ENCODE measurements at regions not wholly inside any gene's neighbourhood (a gene's known extent, or its start where the extent isn't known, plus 50 kb on each side); places are given as distances from the start of the nearest gene placed in this dataset.
"Not testable (repeated sequence)": the region's sequence is repeated elsewhere in the genome, so short reads cannot be mapped to it uniquely, and the experiment has no call there.

DNA sequence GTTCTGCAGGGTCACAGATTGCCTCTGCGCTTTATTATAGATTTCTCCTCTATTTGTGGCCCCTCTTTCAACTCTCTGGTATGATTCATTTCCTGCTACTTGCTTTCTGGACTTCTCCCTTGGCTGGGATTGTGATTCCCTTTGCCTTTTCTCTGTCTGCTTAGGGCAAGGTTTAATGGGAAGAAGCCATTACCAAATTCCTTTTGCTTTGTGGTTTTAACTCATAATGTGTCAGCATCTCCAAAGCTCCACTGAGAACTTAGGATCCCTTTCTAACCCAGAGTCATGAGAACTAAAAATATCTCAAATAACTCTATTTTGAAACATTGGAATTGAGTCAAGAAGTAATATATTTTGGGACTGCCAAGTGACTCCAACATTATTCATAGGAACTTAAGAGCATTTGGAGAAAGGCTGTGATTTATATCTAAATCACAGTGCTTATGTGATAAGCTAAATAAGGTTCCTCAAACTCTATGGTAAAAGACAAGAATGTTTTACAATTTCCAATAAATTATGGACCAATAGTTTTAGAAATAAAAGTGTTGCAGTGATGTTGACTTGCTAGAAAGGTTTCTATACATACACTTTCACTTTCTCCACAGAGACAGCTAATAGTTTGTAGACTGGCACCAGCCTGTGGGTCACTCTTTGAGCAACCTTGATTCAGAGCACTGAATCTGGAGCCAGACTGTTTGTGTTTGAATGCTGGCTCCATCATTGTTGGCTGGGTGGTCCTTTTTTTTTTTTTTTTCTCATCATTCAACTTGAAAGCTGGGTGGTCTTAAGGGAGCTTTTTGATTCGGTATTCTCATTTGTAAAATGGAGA, 93.9 kb downstream of the DACT1 start:
- DNase-seq: peak; percentile 100

- DNase-seq: no peak
Observed at GRCh38 chr14:58732387-58732786, 94.6 kb downstream of the DACT1 start.

DNA sequence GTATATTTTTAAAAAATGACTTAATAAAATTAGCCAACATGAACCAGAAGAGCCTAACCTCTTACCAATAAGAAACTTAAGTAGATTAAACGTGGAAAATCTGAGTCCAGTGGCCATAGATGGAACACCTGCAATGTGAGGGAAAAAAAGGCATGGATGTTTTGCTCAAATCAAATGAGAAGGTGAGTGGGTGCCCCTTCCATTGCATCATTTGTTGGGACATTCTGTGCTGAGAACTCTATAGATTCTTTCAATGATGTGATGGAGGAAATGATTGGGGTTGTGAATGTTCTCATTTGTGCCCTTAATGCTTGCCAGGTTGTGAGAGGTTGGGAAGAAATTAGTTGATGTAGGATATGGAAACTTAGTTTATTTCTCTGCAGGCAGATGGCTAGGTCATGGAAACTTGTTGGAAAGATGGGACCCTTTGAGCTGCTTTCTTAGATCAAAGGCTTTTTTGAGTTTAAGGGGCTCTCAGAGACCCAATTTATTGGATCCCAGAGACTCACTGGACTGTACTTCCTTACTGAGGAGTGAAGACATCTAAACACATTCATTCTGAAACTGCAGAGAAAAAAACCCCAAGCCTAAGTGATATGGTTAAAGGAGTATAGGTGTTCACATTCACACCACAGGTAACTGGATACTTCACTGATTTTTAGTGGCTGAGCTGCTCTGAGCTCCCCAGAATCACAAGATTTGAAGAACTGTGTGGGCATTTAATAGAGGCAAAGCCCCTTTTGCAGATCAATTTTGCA, 95.9 kb downstream of the DACT1 start:
- DNase-seq: no peak

DNA sequence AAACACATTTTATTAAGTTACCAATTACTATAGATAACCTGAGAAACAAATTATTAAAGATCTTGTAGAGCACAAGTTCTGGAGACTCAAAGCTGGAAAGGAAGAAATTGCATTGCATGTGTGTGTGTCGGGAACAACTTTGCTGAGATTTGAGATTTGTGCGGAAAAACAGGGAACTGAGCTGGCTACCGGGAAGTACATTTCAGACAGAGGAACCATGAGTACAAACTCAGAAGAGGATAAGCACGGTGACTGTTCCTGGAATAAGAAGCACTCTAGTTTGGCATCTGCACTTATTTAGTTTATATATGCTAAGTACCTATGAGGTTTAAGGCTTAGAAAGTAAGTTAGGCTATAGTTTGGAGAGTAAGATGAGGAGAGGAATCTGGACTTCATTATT, 97.8 kb downstream of the DACT1 start:
- no peak for DNase-seq

GRCh38 chr14:58736606-58737005, 98.8 kb downstream of the DACT1 start:
- peak; percentile 57 for DNase-seq

- no peak for DNase-seq
Observed at GRCh38 chr14:58737511-58737910, 99.7 kb downstream of the DACT1 start.

DNA sequence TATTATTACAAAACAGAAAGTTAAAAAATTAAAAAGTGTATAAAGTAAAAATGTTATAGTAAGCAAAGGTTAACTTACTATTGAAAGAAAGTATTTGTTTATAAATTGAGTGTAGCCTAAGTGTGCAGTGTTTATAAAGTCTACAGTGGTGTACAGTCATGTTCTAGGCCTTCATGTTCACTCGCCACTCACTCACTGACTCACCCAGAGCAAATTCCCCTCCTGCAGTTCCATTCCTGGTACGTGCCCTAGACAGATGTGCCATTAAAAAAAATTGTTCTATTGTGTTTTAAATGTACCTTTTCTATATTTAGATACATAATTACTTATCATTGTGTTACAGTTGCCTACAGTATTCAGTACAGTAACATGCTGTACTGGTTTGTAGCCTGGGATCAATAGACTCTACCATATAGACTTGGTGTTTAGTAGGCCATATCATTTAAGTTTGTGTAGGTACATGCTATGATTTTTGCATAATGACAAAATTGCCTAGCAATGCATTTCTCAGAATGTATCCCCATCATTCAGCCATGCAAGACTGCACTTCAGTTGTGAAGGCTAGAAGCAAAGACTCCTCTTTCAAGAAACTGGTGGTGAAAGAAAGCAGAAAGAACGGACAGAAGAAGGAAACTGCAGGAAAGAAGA, 100.6 kb downstream of the DACT1 start:
- DNase-seq: peak; percentile 91

DNA sequence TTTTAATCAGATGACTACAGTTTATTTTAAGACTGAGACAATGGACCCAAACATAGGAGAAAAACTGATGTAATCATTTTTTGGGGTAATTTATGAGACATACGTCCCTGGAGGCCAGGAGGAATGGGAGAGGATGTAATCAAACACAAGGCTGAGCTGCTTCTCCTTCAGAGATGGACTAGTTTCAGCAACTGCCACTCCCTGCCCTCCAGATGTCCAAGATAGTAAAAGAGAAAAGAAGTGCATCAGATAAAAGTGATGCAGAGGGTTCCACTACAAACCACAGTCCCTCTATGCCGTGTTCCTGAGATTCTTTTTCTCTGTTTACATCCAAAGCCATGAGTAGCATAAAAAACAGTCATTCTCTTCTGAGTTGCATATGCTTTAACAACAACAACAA, 101.1 kb downstream of the DACT1 start:
- DNase-seq: peak; percentile 78

DNA sequence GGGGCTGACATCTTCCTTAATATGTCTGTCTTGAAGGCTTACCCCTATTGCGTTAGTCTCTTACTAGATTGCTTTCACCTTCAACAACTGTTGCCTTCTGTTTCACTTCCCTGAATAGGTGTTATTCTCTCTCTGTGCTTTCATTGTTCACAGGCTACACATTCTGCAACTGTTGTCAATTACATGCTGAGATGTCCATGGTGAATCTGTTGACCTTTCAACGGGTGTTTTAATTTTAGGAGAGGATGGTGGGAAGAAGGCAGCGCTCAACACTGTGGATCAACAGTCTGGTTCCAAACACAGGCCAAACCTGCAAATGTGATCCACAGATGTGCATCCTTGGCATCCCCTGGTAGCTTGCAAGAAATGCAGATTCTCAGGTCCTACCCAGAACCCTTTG, 101.9 kb downstream of the DACT1 start:
- no peak for DNase-seq

DNA sequence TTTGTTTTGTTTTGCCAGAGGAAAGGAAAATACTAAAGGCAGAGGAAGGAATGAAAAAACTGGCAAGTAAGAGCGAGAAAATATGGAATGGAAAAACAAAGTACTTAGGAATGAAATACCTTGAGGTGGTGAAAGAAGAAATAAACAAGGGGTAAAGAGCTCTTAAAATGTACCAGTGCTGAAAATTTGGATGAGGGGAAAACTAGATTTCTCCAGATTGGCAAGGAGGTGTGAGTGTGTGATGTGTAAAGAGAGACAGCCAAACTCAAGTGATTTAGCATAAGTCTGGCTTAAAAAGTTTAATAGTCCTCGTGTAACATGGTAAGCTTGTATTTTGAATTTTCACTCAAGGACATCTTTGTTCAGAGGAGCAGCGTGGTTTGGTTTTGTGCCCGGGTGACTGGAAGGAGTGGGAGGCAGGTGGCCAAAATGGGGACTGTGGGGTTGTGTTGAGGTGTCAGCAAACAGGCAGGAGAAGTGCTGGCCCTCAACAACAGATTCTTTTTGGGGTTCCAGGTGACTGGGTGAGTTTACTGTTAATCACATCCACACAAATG, 102.7 kb downstream of the DACT1 start:
- no peak for DNase-seq

DNA sequence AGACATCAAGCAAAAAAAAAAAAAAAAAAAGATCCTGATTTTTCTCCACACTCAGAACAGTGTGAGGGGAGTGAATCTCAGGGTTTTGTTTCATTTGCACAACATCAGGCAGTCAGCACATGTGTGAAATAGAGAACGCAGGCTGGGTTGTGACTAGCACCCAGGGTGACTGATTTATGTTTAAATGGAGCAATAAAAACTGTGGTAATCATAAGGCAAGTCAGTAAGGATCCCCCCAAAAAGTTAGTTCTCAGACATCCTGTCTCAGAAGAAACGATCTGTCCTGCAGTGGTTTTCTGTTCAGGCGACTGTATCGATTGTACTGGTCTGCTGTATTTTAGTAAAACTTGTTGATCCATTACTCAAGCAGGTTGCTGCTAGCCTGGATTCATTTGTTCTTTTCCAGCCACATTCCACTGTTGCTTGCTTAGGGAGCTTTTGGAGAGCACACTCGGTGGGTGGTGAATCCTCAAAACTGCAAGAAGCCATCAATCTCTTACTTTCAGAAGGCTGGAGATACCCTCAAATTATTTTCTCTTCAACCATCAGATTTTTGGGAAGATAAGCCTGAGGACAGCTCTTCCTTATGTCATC, 107.1 kb downstream of the DACT1 start:
- peak; percentile 87 for DNase-seq

DNA sequence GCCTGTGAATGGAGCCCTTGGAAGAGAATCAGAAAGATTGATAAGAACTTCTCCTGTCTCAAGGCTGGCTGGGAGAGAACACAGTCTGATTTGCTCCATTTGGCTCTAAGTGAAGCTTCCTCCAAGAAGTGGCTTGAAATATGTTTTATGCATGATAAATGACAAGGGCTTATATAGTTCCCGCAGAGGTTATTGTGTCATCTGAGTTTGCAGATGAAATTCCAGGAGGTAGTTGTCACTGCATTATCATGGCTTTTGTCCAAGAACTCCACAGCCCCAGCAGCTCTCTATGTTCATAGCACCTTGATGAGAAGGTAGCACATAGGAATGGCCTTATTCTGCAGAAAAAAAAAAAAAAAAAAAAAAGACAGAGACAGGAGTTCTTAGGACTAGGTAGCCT, 108.5 kb downstream of the DACT1 start:
- DNase-seq: peak; percentile 92

GRCh38 chr14:58746701-58747100, 108.9 kb downstream of the DACT1 start:
- DNase-seq: no peak

DNA sequence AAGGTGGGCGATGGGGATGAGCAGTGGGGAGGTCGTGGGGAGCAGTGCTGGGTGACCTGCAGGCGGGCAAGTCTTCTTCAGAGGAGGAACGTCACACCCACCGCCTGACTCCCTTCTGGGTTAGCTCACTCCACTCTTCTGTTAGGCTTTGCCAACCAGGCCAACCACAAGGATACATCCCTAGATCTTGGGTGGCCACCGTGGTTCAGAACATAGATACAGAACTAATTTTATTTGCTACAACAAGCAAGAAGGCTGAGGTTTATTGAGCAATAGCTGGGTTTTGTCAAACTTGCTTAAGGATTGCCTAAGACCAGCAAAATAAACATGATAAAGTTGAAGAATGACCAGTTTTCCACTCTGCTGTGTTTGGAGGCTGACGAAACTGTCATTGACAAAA, 109.4 kb downstream of the DACT1 start:
- peak; percentile 95 for DNase-seq

- not testable (repeated sequence) for DNase-seq
Observed at GRCh38 chr14:58748251-58748650, 110.5 kb downstream of the DACT1 start.

GRCh38 chr14:58749066-58749669, 111.4 kb downstream of the DACT1 start:
- DNase-seq: peak; percentile 98

GRCh38 chr14:58750321-58751269, 112.8 kb downstream of the DACT1 start:
- no peak for DNase-seq

DNA sequence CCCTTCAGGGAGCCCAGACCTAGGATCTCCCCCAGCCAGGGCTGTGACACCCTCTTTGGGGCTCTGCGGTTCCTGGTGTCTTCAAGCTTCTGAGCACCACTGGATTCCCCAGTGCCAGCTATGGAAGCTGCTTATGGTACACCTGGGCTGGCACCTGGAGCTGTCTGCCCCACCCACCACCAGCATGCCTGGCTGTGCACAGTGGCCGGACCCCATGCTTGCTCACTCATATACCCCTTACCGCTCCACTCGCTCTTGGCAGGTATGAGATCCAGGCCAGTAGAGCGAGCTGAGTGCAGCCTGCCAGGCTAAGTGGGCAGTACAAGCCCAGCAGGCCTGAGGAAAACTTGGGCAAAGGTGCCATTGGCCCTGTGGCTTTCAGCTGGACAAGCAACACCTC, 114.0 kb downstream of the DACT1 start:
- DNase-seq: no peak

DNA sequence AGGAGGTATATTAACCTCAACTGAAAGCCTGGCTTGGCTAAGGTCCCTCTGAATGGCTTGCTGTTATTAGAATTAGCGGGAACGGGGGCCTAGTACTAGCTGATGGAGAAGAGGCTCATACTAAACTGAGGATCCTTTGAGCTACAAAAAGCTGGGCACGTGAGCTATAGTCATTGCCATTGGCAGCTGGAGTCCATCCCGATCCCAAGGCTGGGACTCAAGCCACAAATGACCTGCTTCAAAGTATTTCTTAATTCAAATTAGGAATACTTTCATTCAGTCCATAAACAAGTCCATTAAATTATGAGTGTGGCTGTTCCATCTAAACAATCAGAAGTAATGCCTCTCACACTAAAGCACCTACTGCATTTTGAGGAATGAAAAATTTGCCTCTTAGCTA, 114.5 kb downstream of the DACT1 start:
- DNase-seq: no peak

- DNase-seq: no peak
Observed at GRCh38 chr14:58752771-58753201, 115.0 kb downstream of the DACT1 start.
